Osteoblast (primary cell): ENCODE measurements at regions not wholly inside any gene's neighbourhood (a gene's known extent, or its start where the extent isn't known, plus 50 kb on each side); places are given as distances from the start of the nearest gene placed in this dataset.
A peak's percentile ranks its signal among the peaks of the same experiment; 100 is the strongest.

Source experiments
- DNase-seq: peaks from one replicate; pipeline ENCODE4 v3.0.0; 2011; ENCODE audit warnings: low spot score, mixed read lengths; ENCODE audit not compliant: insufficient read length; ENCODE audit errors: missing footprints
- H2AFZ ChIP-seq: 2 replicates; pipeline ENCODE4 v1.6.0; 2011; ENCODE audit warnings: mild to moderate bottlenecking, low read length
- H3K27ac ChIP-seq: 2 replicates; pipeline ENCODE4 v1.5.1; 2011; ENCODE audit warnings: mild to moderate bottlenecking, low read depth, low read length, moderate library complexity
- H3K27me3 ChIP-seq: 2 replicates; pipeline ENCODE4 v1.6.0; 2012; ENCODE audit warnings: mild to moderate bottlenecking, control low read depth, inconsistent platforms, low read length, moderate library complexity; ENCODE audit not compliant: insufficient read depth
- H3K36me3 ChIP-seq: 2 replicates; pipeline ENCODE4 v1.5.1; 2011; ENCODE audit warnings: mild to moderate bottlenecking, low read length, control low read depth, moderate library complexity; ENCODE audit not compliant: insufficient read depth
- H3K4me1 ChIP-seq: 2 replicates; pipeline ENCODE4 v1.5.1; 2011; ENCODE audit warnings: mild to moderate bottlenecking, low read length, control low read depth, moderate library complexity; ENCODE audit not compliant: insufficient read depth
- H3K4me2 ChIP-seq: 2 replicates; pipeline ENCODE4 v1.6.0; 2011; ENCODE audit warnings: mild to moderate bottlenecking, low read length; ENCODE audit not compliant: insufficient read depth
- H3K4me3 ChIP-seq: fragments of 200-600 bp; sonication (generic); 3 replicates; pipeline ENCODE4 v1.5.1; 2012; ENCODE audit warnings: mild to moderate bottlenecking, low read length, inconsistent platforms; ENCODE audit not compliant: insufficient read depth
- H3K79me2 ChIP-seq: 2 replicates; pipeline ENCODE4 v1.6.0; 2012; ENCODE audit warnings: mild to moderate bottlenecking, low read length, control low read depth, inconsistent platforms; ENCODE audit not compliant: insufficient read depth
- H3K9me3 ChIP-seq: 2 replicates; pipeline ENCODE4 v1.5.1; 2011; ENCODE audit warnings: low read depth, low read length, control low read depth
- H4K20me1 ChIP-seq: 2 replicates; pipeline ENCODE4 v1.6.0; 2012; ENCODE audit warnings: mild to moderate bottlenecking, low read length, control low read depth; ENCODE audit not compliant: insufficient read depth
- CTCF ChIP-seq: IDR thresholded peaks from 2 replicates; pipeline ENCODE4 v1.5.1; 2011; ENCODE audit warnings: mild to moderate bottlenecking, low read depth, low read length, moderate library complexity; ENCODE audit errors: extremely low read depth

- H3K9me3 ChIP-seq = no peaks in the 10 kb centered on the region
Observed at GRCh38 chr11:69912911-69913451, 93.8 kb upstream of the FGF3 start.

GRCh38 chr11:69913591-69914285 lies 94.5 kb upstream of the FGF3 start:
- H2AFZ ChIP-seq = no peak overlapping the region
- H4K20me1 ChIP-seq = no peaks in the 10 kb centered on the region
- H3K36me3 ChIP-seq = no peaks in the 10 kb centered on the region
- H3K79me2 ChIP-seq = no peaks in the 10 kb centered on the region
- DNase-seq = peak; percentile 69
- no peak overlapping the region for H3K4me2 ChIP-seq
- H3K4me1 ChIP-seq = peaks cover 18% of the 10 kb centered on the region
- H3K9me3 ChIP-seq = no peaks in the 10 kb centered on the region
- no peak overlapping the region for H3K27ac ChIP-seq
- H3K27me3 ChIP-seq = peaks cover 17% of the 10 kb centered on the region
- no peak overlapping the region for H3K4me3 ChIP-seq
- no peak for TF ChIP-seq CTCF

More at GRCh38 chr11:69912911-69913451, 93.8 kb upstream of the FGF3 start:
- peaks cover 11% of the 10 kb centered on the region for H3K4me1 ChIP-seq
- H2AFZ ChIP-seq = peak overlapping the region; percentile 15
- no peak overlapping the region for H3K4me2 ChIP-seq
- peak; percentile 60 for TF ChIP-seq CTCF
- H3K79me2 ChIP-seq = no peaks in the 10 kb centered on the region
- no peak overlapping the region for H3K4me3 ChIP-seq
- H3K36me3 ChIP-seq = no peaks in the 10 kb centered on the region
- H3K27me3 ChIP-seq = peaks cover 22% of the 10 kb centered on the region
- no peaks in the 10 kb centered on the region for H4K20me1 ChIP-seq
- no peak overlapping the region for H3K27ac ChIP-seq
- DNase-seq = peak; percentile 87

DNA sequence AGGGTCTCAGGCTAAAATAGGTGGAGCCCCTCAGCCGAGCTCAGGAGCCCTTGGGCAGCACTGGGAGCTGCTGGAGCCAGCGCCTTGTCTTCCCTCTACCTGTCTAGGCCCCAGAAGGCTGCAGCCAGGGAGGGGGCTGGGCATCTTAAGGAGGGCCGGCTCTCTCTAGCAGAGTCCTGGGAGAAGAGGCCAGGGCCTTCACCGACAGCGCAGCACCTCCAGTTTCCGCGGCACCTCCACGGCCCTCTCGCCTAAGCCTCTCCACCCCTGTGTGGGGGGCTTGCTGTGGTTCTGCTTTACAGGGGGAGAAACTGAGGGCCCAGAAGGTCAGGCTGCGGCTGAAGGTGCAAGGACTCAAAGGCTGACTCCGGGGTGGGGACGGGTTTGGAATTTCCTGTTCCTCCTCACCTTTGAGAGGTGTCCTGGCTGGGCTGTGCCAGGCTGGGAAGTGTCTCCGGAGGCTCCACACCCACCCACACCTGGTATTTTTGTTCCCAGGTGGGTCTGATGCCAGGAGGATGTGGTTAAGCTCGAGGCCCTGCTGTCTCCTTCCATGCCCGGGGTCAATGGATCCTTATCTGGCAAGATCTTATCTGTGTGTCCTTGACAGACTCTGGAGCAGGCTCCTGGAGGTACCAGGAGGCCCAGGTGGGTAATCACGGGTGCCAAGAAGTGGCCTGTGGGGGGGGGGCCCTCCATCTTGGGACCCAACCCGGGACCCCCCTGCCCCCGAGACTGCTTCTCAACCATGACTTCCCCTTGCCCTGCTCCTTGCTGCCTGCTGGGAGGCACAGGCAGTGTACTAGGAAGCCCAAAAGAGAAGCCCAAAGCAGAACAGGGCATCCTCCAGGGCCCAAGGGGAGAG lies 95.3 kb upstream of the FGF3 start:
- no peaks in the 10 kb centered on the region for H3K79me2 ChIP-seq
- no peaks in the 10 kb centered on the region for H4K20me1 ChIP-seq
- peaks cover 18% of the 10 kb centered on the region for H3K4me1 ChIP-seq
- no peaks in the 10 kb centered on the region for H3K36me3 ChIP-seq
- no peak overlapping the region for H3K4me3 ChIP-seq
- peaks cover 9% of the 10 kb centered on the region for H3K27me3 ChIP-seq
- peak overlapping the region; percentile 85 for H3K27ac ChIP-seq
- no peak for TF ChIP-seq CTCF
- DNase-seq = peak; percentile 64
- H3K4me2 ChIP-seq = no peak overlapping the region
- H3K9me3 ChIP-seq = no peaks in the 10 kb centered on the region
- H2AFZ ChIP-seq = no peak overlapping the region

GRCh38 chr11:69915151-69915500 lies 95.9 kb upstream of the FGF3 start:
- TF ChIP-seq CTCF = no peak
- peaks cover 4% of the 10 kb centered on the region for H3K27me3 ChIP-seq
- peak overlapping the region; percentile 75 for H3K4me2 ChIP-seq
- H4K20me1 ChIP-seq = no peaks in the 10 kb centered on the region
- peak overlapping the region; percentile 65 for H2AFZ ChIP-seq
- H3K79me2 ChIP-seq = no peaks in the 10 kb centered on the region
- H3K27ac ChIP-seq = peak overlapping the region; percentile 85
- no peaks in the 10 kb centered on the region for H3K36me3 ChIP-seq
- H3K4me1 ChIP-seq = peaks cover 18% of the 10 kb centered on the region
- peak; percentile 96 for DNase-seq
- no peaks in the 10 kb centered on the region for H3K9me3 ChIP-seq
- peak overlapping the region; percentile 64 for H3K4me3 ChIP-seq
